ENCODE measurements at regions not wholly inside any gene's neighbourhood (a gene's known extent, or its start where the extent isn't known, plus 50 kb on each side); places are given as distances from the start of the nearest gene placed in this dataset.
"Not testable (repeated sequence)": the region's sequence is repeated elsewhere in the genome, so short reads cannot be mapped to it uniquely, and the experiment has no call there.

DNA sequence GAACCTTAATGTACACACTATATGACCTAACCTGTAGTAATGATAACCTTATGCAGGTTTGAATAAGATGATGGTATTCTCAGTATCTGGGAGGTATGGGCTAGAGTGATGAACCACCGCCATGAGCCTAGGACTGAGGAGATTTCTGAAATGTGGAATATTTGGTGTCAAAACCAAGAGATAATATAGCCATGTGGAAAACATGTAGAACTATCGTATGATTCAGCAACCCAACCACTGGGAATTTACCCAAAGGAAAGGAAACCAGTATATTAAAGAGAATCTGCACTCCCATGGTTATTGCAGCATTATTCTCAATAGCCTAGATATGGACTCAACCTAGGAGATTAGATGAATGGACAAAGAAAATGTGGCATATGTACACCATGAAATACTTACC, 271.7 kb upstream of the BTG1 start:
- DNase-seq = no peak

DNA sequence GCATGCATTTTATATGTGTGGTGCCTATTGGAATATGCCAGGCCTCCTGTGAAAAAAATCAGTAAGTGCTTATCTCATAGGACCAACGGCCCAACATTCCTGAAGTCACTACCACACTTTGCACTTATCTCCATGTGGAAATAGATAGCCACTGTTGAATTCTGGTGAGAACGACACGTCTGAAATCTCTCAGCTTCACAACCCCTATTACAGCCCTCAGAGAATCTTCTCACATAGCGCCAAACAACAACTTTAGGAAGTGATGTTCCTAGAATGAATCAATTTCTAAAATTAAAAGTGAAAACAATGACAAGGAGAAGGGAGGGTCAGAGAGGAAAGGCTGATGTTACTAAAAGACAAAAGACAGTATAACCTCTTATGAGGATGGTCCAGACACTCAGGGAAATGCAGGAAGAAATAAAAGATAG, 270.8 kb upstream of the BTG1 start:
- DNase-seq = no peak

DNA sequence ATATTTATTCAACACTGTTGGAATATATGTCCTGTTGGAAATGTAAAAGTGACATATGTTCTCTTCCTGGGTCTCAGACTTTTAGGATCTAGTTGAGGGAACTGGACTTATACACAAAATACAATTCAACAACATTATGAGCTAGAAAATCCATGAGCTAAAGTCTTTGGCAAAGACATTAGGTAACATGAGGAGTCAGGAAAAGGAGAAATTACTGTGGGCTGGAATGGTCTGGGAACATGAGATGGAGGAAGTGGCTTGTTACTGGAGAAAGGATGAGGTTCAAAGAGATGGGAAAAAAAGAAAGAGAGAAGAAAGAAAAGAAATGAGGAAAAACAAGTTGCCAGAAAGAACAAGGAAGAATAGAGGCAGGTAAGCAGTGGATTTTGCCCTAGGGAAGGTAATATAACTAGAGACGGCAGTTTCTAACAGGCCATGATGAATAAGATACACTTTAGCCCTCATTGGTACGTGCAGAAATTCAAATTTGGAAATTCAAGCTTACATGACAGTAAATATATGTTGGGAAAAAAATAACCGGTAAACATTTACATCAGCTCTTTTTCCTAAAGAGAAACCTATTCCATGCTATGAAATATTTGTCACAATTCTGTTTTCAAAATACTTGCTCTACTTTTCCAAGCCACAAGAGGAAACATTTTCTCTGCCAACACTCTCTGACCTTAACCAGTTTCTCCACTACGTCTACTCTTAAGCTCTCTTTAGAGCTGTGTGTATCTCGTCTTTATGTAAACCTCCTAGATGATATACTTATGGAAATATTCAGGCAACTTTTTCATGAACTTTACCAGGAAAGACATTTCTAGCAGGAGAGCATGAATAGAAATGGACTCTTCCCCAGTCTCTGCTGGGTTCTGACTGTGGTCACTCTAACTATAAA, 268.8 kb upstream of the BTG1 start:
- no peak for DNase-seq

GRCh38 chr12:92413286-92413685, 267.6 kb upstream of the BTG1 start:
- DNase-seq = no peak

DNA sequence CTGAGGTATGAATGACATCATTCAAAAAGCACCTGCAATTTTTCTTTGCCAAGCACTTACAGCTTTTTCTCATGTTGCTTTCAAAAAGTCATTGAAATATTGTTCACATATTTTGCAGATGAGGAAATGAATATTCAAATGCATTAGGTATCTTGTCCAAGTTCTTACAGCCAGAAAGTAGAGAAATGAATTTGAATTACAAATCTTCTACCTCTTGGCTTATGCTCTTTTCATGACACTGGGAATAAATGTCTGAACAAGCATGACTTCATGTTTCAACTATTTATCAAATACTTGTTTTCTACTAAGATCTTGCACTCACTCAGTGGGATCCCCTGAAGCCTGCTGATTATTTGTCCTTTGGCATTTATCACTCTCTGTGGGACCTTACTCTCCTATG, 267.2 kb upstream of the BTG1 start:
- DNase-seq = no peak

- DNase-seq = no peak
Measured at GRCh38 chr12:92411687-92412086, 266.0 kb upstream of the BTG1 start.

GRCh38 chr12:92408072-92408900, 262.6 kb upstream of the BTG1 start:
- peak; percentile 61 for DNase-seq

GRCh38 chr12:92406404-92407070, 260.9 kb upstream of the BTG1 start:
- DNase-seq = not testable (repeated sequence)

DNA sequence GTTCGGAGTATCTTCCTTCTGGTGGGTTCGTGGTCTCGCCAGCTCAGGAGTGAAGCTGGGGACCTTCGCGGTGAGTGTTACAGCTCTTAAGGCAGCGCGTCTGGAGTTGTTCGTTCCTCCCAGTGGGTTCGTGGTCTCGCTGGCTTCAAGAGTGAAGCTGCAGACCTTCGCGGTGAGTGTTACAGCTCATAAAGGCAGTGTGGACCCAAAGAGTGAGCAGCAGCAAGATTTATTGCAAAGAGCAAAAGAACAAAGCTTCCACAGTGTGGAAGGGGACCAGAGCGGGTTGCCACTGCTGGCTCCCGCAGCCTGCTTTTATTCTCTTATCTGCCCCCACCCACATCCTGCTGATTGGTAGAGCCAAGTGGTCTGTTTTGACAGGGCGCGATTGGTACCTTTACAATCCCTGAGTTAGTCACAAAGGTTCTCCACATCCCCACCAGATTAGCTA, 260.2 kb upstream of the BTG1 start:
- peak; percentile 72 for DNase-seq

- DNase-seq = no peak
Measured at GRCh38 chr12:92404921-92405320, 259.3 kb upstream of the BTG1 start.

- no peak for DNase-seq
Measured at GRCh38 chr12:92404259-92404894, 258.7 kb upstream of the BTG1 start.

- DNase-seq = no peak
Measured at GRCh38 chr12:92403210-92404175, 257.8 kb upstream of the BTG1 start.

DNA sequence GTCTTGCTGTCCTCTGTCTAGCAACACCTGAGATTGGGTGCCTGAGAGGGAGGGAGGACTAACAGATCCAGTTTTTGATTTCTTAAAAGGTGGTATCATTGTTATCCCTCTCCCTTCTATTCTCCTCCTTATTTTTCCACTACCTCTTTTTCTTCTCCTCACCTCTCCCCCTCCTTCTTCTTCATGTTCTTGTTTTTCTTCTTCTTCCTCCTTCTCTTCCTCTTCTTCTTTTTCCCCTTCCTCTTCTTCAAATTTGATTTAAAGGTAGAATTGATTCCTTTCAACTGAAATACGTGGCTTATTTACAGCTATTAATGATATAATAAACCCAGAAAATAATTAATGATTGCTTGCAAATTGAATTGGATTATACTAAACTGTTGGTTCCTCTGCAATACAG, 256.8 kb upstream of the BTG1 start:
- DNase-seq = no peak

- DNase-seq = no peak
Measured at GRCh38 chr12:92400006-92400405, 254.4 kb upstream of the BTG1 start.

DNA sequence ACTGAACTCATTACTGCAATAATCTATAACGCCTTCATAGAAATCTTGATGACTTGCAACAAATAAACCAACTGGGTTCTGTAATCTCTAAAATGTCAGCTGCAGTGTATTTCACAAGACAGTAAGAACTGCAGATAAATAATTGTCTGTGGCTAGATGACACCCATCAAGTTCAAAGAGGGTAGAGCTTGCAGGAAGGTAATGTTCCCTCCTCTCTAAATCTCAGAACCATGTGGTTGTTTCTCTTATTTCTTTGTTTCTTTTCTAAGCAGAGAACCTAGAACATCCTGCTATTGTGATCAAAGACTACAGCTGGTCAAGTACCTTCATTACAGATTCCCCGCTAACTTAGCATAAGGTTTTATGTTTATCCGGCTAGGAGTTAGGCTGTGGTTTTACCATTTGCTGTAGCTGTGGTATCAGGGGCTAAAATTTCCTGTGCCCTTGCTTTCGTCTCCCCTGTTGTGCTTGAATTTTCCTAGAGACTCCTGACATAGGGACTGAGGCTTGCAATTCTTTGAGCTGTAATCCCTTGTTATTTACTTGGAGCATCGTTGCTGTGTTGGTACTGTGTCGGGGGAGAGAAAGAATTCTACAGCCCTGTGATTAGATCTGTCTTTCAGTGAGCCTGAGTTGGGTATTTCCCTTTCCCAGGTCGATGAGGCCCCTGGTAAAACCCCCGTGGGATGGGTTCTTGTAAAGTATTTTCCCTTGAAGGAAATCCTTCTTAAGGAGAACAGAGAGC, 253.1 kb upstream of the BTG1 start:
- no peak for DNase-seq

DNA sequence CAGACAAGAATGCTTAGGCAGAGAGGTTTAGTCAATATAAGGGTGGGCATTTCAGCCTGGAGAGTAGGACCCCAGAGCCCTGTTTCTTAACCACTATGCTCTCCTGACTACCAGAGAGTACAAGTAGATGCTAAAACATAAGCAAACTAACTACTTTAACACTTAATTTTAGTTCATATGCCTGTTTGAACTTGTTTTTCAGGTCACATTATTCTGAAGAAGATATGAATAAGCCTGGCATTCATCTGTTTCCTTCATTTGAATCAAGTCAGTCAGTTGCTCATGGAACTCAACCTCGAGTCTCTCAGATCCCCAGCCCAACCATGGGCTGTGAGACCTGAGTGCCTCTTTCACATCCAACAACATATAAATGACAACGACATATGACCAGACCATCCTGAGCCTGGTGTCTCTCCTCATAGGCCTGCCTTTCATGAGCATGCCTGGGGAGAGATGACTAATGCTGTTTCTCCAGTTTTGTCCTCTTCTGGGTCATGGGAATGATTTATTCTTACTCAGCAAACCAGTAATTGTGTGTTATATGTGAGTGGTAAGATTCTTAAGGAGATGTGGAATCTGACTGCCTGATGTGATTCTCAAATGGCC, 251.1 kb upstream of the BTG1 start:
- no peak for DNase-seq

DNA sequence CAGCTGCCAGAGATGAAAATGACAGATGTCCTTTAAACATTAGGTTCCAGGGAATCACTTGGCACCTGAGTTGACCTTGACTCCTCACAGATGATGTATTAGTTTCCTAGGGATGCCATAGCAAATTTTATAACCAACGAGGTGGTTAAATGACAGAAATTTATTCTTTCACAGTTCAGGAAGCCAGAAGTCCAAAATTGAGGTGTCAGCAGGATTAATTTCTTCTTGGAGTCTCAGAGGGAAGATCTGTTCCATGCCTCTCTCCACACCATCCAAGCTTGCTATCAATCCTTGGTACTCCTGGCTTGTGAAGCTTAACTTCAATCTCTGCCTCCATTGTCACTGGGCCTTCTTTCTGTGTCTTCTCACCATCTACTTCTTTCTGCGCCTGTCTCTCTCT, 249.7 kb upstream of the BTG1 start:
- no peak for DNase-seq

DNA sequence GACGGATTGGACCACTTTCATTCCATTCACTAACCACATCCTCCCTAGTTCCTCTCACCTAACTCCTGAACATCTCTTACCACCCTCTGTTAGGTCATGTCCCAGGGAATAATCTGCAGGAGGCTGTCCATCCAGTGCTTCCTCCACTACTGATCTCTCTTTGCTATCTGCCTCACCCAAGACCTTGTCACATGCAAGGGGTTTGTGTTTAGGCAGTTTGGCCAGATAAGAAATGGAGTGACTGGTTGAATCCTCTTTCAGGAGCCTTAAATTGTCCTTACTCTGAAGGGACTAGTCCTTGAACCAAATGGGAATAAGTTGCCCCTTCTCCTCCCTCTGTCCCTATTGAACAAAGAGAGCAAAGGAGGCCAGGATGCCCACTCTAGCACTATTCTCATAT, 249.2 kb upstream of the BTG1 start:
- DNase-seq = no peak

- peak; percentile 66 for DNase-seq
Measured at GRCh38 chr12:92393504-92393903, 247.9 kb upstream of the BTG1 start.

GRCh38 chr12:92391726-92392125, 246.1 kb upstream of the BTG1 start:
- DNase-seq = not testable (repeated sequence)
